Activated CD8-positive, alpha-beta memory T cell treated with anti-CD3 and anti-CD28 coated beads for 36 hours (primary cell): ENCODE measurements at regions not wholly inside any gene's neighbourhood (a gene's known extent, or its start where the extent isn't known, plus 50 kb on each side); places are given as distances from the start of the nearest gene placed in this dataset.

Source experiments
- CTCF ChIA-PET: fragments of 350-600 bp; sonication (Branson Sonifier 250); formaldehyde crosslinking; loops from one replicate; lab custom pipeline; 2021; ENCODE audit warnings: antibody characterized with exemption; lab: Charles Lee
- POLR2A ChIA-PET: fragments of 350-600 bp; sonication (Branson Sonifier 250); formaldehyde crosslinking; loops from one replicate; lab custom pipeline; 2021; ENCODE audit warnings: antibody characterized with exemption; lab: Charles Lee

GRCh38 chr16:35344012-35344762 is 1884.8 kb downstream of the TP53TG3F start:
- ChIA-PET POLR2A (no interaction called here), CTCF (no interaction called here)

GRCh38 chr16:35352431-35352830 is 1893.0 kb downstream of the TP53TG3F start:
- ChIA-PET CTCF (no interaction called here), POLR2A (no interaction called here)

- CTCF ChIA-PET, result no interaction called here
- POLR2A ChIA-PET, result no interaction called here
These were observed 1904.1 kb downstream of the TP53TG3F start for GRCh38 chr16:35363510-35363909.

DNA sequence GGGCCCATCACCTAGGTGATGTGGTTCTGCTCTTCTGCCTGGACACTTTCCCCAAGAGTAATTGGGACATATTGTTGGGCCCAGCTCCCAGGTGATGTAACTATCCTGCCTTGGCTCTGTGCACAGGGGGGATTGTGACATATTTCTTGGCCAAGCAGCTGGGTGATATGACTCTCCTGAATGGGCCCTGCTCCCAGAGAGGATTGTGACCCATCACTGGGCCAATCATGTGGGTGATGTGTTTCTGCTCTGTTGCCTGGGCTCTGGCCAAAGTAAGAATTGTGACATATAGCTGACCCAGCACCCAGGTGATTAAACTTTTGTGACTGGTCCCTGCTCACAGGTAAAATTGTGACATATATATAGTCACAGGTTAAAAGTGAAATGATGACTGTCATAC is 1904.9 kb downstream of the TP53TG3F start:
- CTCF ChIA-PET, result no interaction called here
- POLR2A ChIA-PET, result no interaction called here

- POLR2A ChIA-PET, result no interaction called here
- CTCF ChIA-PET, result no interaction called here
These were observed 1906.3 kb downstream of the TP53TG3F start for GRCh38 chr16:35365675-35366074.

- POLR2A ChIA-PET, result no interaction called here
- CTCF ChIA-PET, result no interaction called here
These were observed 1911.2 kb downstream of the TP53TG3F start for GRCh38 chr16:35370617-35371016.

DNA sequence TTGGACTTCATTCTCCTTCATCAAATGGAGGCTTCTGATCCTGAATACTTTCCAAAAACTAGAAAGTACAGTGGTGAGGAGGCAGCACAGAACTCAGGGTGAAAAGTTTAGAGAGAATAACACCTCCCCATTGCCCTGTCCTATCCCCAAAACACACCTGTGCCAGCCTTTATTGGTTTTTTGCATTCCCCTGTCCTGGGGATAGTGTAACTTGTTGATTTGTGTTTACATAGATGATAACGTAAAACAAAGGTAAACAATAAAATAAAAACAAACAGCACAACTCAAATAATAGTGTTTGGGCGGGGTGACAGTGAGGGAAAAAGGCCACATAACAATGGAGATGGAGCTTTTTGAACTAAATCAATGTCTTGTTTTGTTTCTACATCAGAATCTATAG is 1917.7 kb downstream of the TP53TG3F start:
- ChIA-PET CTCF (no interaction called here), POLR2A (no interaction called here)

DNA sequence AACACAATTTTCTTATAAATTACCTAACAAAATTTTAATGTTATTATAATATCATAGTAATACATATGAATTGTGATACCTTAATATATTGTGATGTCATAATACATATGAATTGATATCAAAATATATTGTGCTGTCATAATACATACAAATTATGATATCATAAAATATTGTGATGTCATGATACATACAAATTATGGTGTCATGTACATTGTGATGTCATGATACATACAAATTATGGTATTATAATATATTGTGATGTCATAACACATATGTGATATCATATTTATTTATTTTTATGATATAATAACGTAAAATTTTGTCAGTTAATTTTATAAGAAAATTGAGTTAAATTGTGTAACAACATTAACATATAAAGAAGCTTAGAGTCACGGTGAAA is 1927.2 kb downstream of the TP53TG3F start:
- ChIA-PET CTCF (no interaction called here), POLR2A (no interaction called here)

DNA sequence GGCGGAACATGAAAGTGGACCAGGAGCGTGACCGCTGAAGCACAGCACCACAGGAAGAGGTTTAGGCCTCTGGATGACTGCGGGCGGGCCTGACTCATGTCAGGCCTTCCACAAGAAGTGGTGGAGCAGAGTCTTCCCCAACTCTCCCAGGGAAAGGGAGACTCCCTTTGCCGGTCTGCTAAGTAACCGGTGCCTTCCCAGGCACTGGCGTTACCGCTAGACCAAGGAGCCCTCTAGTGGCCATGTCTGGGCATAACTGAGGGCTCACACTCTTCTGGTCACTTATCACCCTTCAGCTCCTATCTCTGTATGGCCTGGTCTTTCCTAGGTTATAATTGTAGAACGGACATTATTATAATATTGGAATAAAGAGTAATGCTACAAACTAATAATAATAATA is 1931.9 kb downstream of the TP53TG3F start:
- CTCF ChIA-PET, result no interaction called here

DNA sequence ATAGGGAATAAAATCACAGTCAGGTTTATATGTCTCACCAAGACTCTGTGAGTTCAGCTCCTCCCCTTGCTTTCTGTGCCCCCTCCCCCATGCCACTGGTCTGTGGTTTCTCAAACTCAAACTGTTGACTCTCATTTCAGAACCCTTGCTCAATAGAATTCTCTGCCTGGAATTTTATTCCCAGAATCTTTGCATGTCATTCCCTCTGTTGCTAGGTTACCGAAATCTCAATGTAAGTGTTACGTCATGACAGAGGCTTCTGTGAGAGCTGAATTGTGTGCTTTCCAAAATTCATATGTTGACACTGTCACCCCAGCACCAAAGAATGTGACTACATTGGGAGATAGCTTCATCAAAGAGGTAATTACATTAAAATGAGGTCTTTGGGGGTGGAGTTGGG is 1938.8 kb downstream of the TP53TG3F start:
- ChIA-PET CTCF (no interaction called here), POLR2A (no interaction called here)

More for the DNA sequence above, 1931.9 kb downstream of the TP53TG3F start:
- POLR2A ChIA-PET, result no interaction called here

GRCh38 chr16:35399133-35399532 is 1939.7 kb downstream of the TP53TG3F start:
- POLR2A ChIA-PET, result no interaction called here
- CTCF ChIA-PET, result no interaction called here

DNA sequence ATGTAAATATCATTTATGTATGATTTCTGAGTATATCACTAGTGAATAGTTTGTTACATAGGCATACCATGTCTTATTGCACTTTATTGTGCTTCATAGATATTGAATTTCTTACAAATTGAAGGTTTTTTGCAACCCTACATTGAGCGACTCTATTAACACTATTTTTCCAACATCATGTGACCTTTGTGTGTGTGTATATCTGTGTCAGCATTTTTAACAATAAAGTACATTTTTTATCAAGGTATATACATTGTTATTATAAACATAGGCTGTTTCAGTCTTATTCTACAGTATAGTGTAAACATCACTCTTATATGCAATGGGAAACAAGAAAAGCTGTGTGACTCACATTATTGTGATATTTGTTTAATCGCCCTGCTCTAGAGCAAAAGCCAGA is 1944.9 kb downstream of the TP53TG3F start:
- CTCF ChIA-PET, result no interaction called here
- POLR2A ChIA-PET, result no interaction called here

DNA sequence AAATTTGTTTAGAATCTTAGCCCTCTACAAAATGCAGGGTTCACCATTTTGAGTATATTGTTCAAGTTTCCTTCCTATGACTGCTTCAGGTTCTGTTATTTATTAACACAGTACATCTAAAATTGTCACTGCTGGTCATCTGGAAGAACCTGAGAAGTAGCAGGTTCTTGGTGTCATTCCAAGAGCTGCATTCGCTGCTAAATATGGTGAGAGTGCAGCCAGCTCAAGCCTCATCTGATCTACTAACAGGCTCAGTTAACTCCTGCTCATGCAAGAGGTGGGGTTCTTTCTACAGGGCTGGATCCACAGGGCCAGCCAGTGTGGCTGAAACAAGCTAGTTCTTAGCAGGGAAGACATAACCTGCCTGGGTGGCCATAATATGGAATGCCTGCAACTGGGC is 1946.1 kb downstream of the TP53TG3F start:
- ChIA-PET CTCF (no interaction called here), POLR2A (no interaction called here)

DNA sequence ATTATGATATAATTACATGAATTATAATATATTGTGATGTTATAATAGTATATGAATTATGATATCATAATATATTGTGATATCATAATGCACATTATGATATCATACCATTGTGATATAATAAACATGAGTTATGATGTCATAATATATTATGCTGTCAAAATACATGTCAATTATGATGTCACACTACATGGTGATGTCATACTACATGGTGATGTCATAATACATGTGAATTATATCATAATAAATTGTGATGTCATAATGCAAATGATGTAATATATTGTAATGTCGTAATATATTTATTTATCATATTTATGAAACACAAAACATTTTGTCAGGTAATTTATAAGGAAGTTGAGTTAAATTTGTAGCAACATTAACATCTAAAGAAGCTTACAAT is 1950.1 kb downstream of the TP53TG3F start:
- POLR2A ChIA-PET, result no interaction called here
- CTCF ChIA-PET, result no interaction called here

- ChIA-PET CTCF (no interaction called here), POLR2A (no interaction called here)
These were observed 1951.0 kb downstream of the TP53TG3F start for GRCh38 chr16:35410438-35410837.

DNA sequence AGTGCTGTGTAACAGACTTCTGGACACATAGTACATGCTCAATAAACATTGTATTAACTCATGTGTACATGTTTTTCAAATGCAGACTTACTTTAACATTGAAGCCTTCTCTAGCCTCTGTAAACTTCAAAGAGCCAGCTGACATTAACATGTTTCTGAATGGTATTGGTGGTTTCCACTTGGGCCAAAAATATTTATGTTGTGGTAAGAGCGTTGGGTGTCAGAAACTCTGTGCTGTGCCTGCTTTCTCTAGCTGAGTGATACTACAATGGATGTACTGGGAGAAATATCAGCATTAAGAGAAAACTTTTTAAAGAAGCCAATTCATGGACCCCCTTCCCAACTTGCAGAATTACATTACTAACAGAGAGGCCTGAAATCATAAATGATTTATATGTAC is 1951.7 kb downstream of the TP53TG3F start:
- CTCF ChIA-PET, result no interaction called here
- POLR2A ChIA-PET, result no interaction called here

GRCh38 chr16:35414139-35414538 is 1954.7 kb downstream of the TP53TG3F start:
- ChIA-PET POLR2A (no interaction called here), CTCF (no interaction called here)

DNA sequence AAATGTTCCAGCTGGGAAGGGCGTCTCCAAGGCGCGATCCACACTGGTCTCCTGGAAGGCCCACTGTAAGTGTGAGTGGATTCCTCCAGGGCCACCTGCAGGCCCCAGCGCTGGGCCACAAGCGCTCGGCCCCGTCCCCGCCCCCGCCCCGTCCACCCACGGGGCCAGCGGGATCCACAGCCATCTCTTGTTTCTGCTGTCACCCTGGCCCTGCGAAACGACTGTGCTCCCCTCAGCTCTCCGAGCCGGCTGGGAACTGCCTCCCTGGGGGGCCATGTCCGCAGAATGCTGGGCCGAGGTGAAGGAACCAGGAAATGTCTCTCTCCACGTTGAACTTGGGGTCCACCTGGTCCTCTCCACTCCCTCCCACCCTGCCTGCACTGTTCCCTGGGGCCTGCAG is 1955.2 kb downstream of the TP53TG3F start:
- ChIA-PET POLR2A (no interaction called here), CTCF (no interaction called here)

DNA sequence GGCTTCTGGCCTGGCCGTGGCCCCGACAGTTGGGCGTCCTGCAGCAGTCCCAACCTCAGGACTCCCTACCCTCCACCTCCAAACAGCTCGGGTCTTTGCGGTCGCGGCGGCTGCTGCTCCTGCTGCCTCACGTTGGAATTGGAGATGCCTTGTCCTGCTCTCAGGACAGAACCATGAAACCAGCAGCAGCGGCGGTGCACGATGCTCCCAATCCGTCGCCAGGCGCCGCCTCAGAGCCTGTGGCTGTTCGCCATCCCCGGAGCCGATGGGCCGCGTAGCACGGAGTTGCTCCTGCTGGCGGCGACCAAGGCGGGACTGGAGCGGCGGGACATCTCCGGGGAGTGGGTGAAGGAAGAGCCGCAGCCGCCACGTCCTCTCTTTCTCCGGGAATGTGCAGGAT is 1965.9 kb downstream of the TP53TG3F start:
- POLR2A ChIA-PET, result no interaction called here
- CTCF ChIA-PET, result no interaction called here

DNA sequence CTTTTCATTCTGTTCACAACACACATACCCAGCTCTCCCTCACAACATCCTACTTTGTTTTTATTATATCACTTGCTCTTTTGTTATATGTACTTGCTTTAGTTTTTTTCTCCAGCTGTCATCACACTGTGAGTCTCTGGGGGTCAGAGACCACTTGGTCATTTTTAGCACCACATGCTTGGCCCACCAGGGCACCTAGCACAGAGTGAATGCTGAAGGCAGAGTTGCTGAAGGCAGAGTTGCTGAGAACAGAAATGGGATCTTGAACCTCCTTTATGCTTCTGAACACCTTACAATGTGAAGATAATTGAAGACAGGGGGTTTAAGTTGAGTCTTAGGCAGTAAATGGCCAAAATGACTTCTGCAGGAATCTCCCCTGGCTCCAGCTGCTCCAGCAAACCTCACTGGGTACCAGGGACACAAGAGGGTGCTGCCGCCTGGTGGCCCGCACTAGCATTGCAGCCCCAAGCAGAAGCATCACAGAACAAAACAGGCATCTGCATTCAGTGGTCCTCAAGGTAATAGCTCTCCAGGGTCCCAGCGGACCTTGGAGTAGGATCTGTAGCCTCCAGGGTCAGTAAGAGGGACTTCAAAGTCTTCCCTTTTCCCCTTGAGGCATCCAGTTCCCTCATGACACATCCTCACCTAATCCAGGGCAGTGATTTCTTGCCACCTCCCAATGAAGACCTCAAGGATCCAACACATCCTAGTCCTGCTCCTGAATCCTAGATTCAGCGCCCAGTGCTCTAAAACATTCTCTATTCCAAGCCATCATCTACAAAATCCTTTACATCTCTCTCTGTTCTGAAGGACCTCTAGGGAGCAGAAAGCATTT is 1972.6 kb downstream of the TP53TG3F start:
- CTCF ChIA-PET, result interaction anchor here (1.4 kb wide), 1 partner anchor 11 kb away, joined by 3 read pairs; no protein-coding TSS in a partner anchor
- POLR2A ChIA-PET, result no interaction called here

DNA sequence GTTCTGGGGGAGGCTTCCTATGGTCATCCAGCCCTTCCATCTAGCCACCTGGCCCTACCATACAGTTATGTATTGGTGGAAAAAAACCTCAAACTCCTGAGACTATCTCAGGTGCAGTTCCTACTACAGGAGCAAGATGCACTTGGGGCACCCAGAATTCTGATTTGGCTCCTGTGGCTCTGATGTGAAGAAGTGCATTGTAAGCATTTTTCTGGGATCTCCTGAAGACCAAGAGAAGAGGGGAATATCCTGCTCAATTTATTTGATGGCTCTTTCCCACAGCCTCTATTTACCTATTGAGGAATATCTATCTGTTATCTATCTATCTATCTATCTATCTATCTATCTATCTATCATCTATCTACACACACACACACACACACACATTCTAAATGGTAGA is 1981.5 kb downstream of the TP53TG3F start:
- ChIA-PET POLR2A (no interaction called here), CTCF (no interaction called here)
